Activated naive CD4-positive, alpha-beta T cell treated with anti-CD3 and anti-CD28 coated beads, Interleukin-2, amount 50 U/mL, for 24 hours (primary cell): ENCODE measurements at regions not wholly inside any gene's neighbourhood (a gene's known extent, or its start where the extent isn't known, plus 50 kb on each side); places are given as distances from the start of the nearest gene placed in this dataset.

Experiments used
- H3K27ac Mint-ChIP-seq: one replicate; pipeline ENCODE4 v1.8.0; 2021; ENCODE audit warnings: mild to moderate bottlenecking, mixed read lengths
- H3K27me3 Mint-ChIP-seq: one replicate; pipeline ENCODE4 v1.8.0; 2021; ENCODE audit warnings: mixed read lengths
- H3K36me3 Mint-ChIP-seq: one replicate; pipeline ENCODE4 v1.8.0; 2021; ENCODE audit warnings: mixed read lengths
- H3K4me1 Mint-ChIP-seq: one replicate; pipeline ENCODE4 v1.8.0; 2021; ENCODE audit warnings: mixed read lengths
- H3K4me3 Mint-ChIP-seq: one replicate; pipeline ENCODE4 v1.8.0; 2021; ENCODE audit warnings: mild to moderate bottlenecking, mixed read lengths
- H3K9me3 Mint-ChIP-seq: one replicate; pipeline ENCODE4 v1.8.0; 2021; ENCODE audit warnings: mixed read lengths

DNA sequence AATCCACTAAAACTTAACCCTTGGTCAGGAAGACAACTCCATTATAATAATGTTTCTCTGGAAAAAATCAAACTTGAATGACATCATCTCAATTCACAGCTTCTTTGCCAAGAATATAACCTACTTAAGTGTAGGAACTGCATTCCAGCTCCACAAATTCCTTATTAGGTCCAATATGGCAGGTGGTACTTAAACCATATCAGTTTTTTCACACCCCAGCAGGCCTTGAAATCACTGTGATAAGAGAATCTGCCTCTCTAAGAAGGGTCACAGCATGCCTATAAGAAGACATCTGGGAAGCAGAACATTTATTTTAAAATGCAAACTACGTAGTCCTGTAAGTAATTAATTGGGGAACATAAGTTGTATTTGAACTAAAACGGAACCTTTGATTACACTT lies 687.8 kb downstream of the DIAPH3 start:
- H3K27me3 Mint-ChIP-seq, result peaks cover 1% of the 10 kb centered on the region
- no peaks in the 10 kb centered on the region for H3K4me1 Mint-ChIP-seq
- H3K36me3 Mint-ChIP-seq, result no peaks in the 10 kb centered on the region
- H3K27ac Mint-ChIP-seq, result no peak overlapping the region
- H3K9me3 Mint-ChIP-seq, result no peaks in the 10 kb centered on the region
- no peak overlapping the region for H3K4me3 Mint-ChIP-seq

DNA sequence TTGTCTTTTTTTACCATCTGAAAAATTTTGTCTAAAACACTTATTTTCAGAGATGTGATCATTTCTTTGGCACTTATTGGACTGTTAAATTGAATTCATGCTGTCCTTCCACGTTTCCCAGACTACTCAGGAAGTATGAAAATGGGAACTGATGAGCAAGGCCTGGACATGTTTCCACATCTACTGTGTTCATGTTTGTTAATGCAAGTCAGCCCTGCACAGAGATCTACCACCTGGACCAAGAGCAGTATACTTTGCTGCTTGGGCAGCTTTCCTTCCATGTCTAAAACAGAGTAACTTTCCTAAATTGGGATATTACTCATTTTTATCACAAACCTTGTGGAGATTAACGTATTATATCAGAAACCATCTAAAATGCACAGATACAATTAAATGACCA lies 687.4 kb downstream of the DIAPH3 start:
- no peaks in the 10 kb centered on the region for H3K9me3 Mint-ChIP-seq
- H3K4me1 Mint-ChIP-seq, result no peaks in the 10 kb centered on the region
- H3K36me3 Mint-ChIP-seq, result no peaks in the 10 kb centered on the region
- H3K27me3 Mint-ChIP-seq, result peaks cover 3% of the 10 kb centered on the region
- no peak overlapping the region for H3K27ac Mint-ChIP-seq
- no peak overlapping the region for H3K4me3 Mint-ChIP-seq

DNA sequence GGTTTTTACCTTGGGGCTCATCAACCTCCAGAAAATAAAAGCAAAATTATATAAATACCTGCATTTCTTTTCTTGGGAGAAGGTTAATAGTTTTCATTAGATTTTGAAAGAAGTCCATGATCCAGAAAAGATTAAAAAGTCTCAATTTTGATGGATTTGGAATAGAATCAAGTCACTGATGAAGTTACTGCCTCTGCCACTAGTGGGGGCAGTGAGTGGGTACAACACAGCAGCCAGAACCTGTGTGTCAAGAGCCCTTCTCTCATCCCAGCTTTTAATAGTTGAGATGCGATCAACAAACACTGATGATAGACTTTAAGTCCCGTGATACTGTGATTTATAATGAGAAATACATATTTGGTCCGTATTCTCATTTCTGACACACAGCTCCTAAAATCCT lies 686.7 kb downstream of the DIAPH3 start:
- Mint-ChIP-seq H3K9me3 (no peaks in the 10 kb centered on the region), H3K27ac (no peak overlapping the region)

DNA sequence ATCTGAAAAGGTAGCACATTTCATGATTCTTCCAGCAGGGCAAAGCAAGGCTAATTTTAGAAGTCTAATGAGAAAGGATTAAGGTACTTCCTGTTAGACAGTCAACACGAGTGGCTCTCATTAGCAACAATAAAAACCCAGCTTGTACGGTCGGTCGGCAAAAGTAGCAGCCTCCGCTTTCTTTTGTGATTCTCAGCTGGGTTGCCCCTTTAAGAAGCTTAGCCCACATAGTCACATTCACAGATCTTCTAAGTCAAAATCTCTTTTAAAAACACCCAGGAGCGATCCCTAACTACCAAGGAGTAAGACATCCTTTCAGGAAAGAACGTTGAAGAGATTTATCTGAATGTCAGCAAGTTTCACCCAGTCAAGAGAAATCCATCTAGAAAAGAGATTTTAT lies 684.8 kb downstream of the DIAPH3 start:
- no peaks in the 10 kb centered on the region for H3K9me3 Mint-ChIP-seq
- H3K27me3 Mint-ChIP-seq, result peaks cover 3% of the 10 kb centered on the region
- no peak overlapping the region for H3K27ac Mint-ChIP-seq
- H3K36me3 Mint-ChIP-seq, result no peaks in the 10 kb centered on the region
- H3K4me3 Mint-ChIP-seq, result no peak overlapping the region
- no peaks in the 10 kb centered on the region for H3K4me1 Mint-ChIP-seq

More for the DNA sequence above, 686.7 kb downstream of the DIAPH3 start:
- H3K4me1 Mint-ChIP-seq, result no peaks in the 10 kb centered on the region
- peaks cover 3% of the 10 kb centered on the region for H3K27me3 Mint-ChIP-seq
- no peaks in the 10 kb centered on the region for H3K36me3 Mint-ChIP-seq
- H3K4me3 Mint-ChIP-seq, result no peak overlapping the region

DNA sequence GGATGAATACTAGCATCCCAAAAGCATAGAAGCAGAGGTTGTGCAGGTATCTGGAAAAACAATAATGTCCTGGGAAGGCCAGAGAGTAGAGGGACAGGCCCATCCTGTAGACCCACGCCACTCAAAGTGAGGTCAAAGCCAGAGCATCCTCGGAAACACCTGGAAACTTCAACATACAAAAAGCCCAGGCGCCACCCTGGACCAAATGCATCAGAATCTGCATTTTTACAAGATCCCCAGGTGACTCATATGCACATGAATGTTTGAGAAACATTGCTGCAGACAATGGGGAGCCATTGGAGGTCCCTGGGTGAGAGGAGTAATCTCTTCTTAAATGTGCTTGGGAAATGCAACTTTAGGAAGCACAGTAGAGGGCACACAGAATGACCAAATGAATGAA lies 684.1 kb downstream of the DIAPH3 start:
- no peak overlapping the region for H3K4me3 Mint-ChIP-seq
- peaks cover 3% of the 10 kb centered on the region for H3K27me3 Mint-ChIP-seq
- no peaks in the 10 kb centered on the region for H3K4me1 Mint-ChIP-seq
- no peaks in the 10 kb centered on the region for H3K9me3 Mint-ChIP-seq
- H3K36me3 Mint-ChIP-seq, result no peaks in the 10 kb centered on the region
- H3K27ac Mint-ChIP-seq, result no peak overlapping the region

- Mint-ChIP-seq H3K27me3 (peaks cover 3% of the 10 kb centered on the region), H3K36me3 (no peaks in the 10 kb centered on the region), H3K27ac (no peak overlapping the region), H3K9me3 (no peaks in the 10 kb centered on the region), H3K4me3 (no peak overlapping the region), H3K4me1 (no peaks in the 10 kb centered on the region)
Observed at GRCh38 chr13:59480396-59481259, 683.1 kb downstream of the DIAPH3 start.

DNA sequence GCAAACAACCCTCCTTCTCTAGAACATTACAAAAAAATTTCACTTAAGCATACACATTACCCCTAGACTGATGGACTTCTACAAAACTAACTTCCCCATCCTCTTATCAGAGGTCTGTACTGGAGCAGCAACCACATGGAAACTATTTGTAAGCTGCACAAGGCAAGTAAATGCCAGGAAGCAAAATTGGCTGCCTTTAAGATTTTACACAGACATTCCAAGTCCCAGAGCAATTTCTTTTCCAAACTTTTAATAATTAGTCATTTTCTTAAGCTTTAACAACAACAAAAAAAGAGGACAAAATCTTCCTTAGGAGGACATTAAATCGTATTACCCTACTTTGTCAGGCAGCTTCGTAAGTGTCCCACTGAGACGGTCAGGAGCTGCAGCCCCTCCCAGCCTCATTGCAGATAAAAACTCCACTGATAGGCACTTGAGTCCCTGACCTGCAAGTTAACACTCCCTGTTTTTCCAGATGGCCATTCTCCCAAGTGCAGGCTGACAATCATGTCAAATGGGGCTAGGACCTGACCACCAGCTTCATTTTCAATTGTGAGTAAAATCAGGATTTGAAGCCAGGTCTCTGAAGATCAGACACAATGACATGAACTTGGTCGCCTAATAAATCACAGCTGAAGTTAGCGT lies 680.1 kb downstream of the DIAPH3 start:
- Mint-ChIP-seq H3K27me3 (peaks cover 8% of the 10 kb centered on the region), H3K27ac (no peak overlapping the region), H3K4me3 (no peak overlapping the region), H3K9me3 (peaks cover 5% of the 10 kb centered on the region), H3K36me3 (no peaks in the 10 kb centered on the region), H3K4me1 (no peaks in the 10 kb centered on the region)

- Mint-ChIP-seq H3K36me3 (no peaks in the 10 kb centered on the region), H3K9me3 (peaks cover 5% of the 10 kb centered on the region), H3K4me1 (no peaks in the 10 kb centered on the region), H3K27ac (no peak overlapping the region), H3K27me3 (peaks cover 5% of the 10 kb centered on the region), H3K4me3 (no peak overlapping the region)
Observed at GRCh38 chr13:59487883-59488282, 675.8 kb downstream of the DIAPH3 start.

GRCh38 chr13:59488436-59488835 lies 675.3 kb downstream of the DIAPH3 start:
- H3K4me1 Mint-ChIP-seq, result no peaks in the 10 kb centered on the region
- H3K27ac Mint-ChIP-seq, result no peak overlapping the region
- no peak overlapping the region for H3K4me3 Mint-ChIP-seq
- peaks cover 5% of the 10 kb centered on the region for H3K27me3 Mint-ChIP-seq
- H3K36me3 Mint-ChIP-seq, result no peaks in the 10 kb centered on the region
- peaks cover 5% of the 10 kb centered on the region for H3K9me3 Mint-ChIP-seq

DNA sequence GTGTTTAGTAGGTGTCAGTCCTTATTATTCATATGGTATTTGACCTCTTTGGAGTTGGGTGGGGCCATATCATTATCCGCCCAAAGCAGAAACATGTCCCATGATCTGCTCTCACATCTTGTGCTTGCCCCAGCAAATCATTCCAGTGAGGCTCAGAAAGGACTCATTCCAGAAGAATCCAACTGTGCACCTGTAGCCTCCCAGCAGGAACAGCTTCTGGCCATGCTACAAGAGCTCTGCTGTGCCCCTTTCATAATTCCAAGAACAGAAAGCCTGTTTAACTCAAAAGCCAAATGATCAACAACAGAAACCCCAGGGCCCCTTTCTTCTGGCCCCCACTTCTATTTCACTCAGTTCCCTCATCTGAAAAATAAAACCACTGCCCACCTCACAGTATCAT lies 673.1 kb downstream of the DIAPH3 start:
- H3K36me3 Mint-ChIP-seq, result no peaks in the 10 kb centered on the region
- no peaks in the 10 kb centered on the region for H3K4me1 Mint-ChIP-seq
- H3K9me3 Mint-ChIP-seq, result peaks cover 5% of the 10 kb centered on the region
- H3K27me3 Mint-ChIP-seq, result peaks cover 5% of the 10 kb centered on the region
- H3K4me3 Mint-ChIP-seq, result no peak overlapping the region
- H3K27ac Mint-ChIP-seq, result no peak overlapping the region

DNA sequence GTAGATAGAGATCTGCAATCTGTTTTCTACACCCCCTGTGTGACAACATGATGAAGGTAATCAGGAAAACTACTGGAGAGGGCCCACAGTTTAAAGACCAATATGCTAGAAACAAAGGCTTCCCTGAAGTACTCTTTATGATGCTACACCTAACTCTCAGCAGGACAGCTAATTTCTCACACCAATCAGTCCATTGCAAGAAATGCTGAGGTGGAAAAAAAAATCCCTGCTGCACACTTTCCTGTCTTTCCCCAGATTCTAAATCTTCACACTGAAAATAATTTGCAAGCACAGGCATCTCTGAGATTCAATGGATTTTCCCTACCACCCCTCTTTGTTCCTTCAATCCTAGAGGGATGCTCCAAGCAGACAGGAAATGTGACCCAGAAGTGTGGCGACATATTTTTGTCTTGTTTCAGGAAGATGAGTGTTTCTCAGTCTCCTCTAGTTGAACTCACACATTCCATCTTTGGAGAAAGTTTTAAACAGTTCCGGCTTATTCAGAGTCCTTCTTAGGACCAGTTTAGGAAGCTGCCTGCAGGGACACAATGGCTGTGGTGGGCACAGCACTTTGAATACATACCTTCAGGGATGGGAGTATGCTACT lies 671.6 kb downstream of the DIAPH3 start:
- Mint-ChIP-seq H3K36me3 (no peaks in the 10 kb centered on the region), H3K27me3 (peaks cover 2% of the 10 kb centered on the region), H3K4me3 (no peak overlapping the region), H3K4me1 (no peaks in the 10 kb centered on the region), H3K27ac (no peak overlapping the region), H3K9me3 (no peaks in the 10 kb centered on the region)

DNA sequence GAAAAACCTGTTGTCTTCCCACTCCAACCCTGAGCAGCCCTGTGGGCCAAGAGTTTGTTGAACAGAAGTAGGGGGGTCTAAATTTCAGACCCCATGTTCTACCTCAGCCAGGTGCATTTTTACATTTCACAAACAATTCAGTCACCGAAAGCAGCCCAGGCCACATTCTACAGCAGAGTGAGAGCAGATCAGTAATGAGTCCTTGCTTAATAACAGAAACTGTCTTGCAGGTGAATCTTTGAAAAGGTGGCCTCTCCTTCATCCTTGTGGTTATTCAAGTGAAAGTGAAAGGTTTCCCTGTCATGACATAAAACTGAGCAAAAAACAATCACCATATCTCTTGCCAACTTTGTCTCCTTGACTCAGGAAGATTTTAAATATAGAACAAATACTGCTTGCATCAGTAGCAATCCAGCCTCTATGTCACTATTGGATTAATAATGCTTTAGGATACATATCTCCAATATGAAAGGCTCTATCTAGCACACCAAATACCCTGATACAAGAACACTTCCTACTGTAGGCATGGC lies 670.2 kb downstream of the DIAPH3 start:
- Mint-ChIP-seq H3K4me3 (no peak overlapping the region), H3K4me1 (no peaks in the 10 kb centered on the region), H3K27ac (no peak overlapping the region), H3K36me3 (no peaks in the 10 kb centered on the region), H3K27me3 (no peaks in the 10 kb centered on the region), H3K9me3 (no peaks in the 10 kb centered on the region)

DNA sequence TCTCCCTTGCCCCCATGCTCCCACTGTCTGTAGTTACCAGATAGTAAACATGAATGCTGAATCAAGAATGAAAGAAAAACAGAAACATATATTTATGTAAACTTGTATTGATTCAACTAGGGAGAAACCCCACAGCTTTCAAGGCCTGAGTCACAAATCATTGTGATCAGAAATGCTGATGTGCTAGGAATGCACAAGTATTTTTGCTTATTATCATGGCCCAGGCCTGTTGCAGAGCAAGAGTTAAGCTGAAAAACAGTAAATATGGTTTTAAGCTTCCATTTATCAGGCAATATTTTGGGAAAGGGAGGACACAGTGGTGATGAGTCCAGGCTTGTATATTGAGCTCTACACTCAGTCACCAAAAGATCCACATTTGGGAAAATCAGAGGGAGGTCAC lies 669.6 kb downstream of the DIAPH3 start:
- H3K9me3 Mint-ChIP-seq, result no peaks in the 10 kb centered on the region
- no peaks in the 10 kb centered on the region for H3K36me3 Mint-ChIP-seq
- H3K4me3 Mint-ChIP-seq, result no peak overlapping the region
- no peak overlapping the region for H3K27ac Mint-ChIP-seq
- no peaks in the 10 kb centered on the region for H3K4me1 Mint-ChIP-seq
- no peaks in the 10 kb centered on the region for H3K27me3 Mint-ChIP-seq

DNA sequence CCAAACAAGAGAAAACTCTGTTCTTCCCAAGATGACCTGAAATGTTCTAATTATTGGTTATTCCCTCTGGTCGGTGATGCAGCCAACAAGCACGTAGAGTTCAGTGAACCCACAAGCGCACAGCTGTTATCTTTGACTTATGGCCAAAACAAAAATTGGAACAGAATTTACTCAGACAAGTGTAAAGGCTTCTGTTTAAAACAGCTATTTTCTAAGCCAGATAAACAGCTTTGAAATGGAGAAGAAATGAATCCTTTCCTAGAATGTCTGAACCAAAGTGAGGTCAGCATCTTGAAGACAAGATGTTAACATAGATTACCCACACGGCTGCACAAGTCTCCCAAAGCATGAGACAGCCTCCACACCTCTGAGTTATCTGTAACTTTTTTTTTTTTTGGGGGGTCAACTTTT lies 669.2 kb downstream of the DIAPH3 start:
- Mint-ChIP-seq H3K36me3 (no peaks in the 10 kb centered on the region), H3K9me3 (no peaks in the 10 kb centered on the region), H3K4me3 (no peak overlapping the region), H3K27me3 (no peaks in the 10 kb centered on the region), H3K27ac (no peak overlapping the region), H3K4me1 (no peaks in the 10 kb centered on the region)

DNA sequence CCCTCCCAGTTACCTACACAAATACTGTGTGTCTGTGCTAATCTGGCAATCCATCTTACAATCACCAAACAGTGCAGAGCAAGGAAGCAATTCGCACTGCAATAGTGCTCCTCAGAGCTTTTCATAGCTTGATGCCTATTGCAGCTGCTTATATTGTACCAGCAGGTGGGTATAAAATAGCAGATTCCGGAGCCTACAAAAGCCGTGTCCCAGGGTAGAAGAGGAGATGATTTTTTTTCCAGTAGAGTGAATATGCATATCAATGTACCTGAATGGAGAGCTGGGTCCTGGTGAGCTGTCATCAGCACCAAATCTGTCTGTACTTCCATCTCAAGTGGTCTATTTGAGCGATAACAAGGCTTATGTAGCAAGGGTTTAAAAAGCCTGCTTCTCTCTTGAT lies 668.4 kb downstream of the DIAPH3 start:
- no peaks in the 10 kb centered on the region for H3K27me3 Mint-ChIP-seq
- no peak overlapping the region for H3K27ac Mint-ChIP-seq
- H3K9me3 Mint-ChIP-seq, result no peaks in the 10 kb centered on the region
- H3K4me3 Mint-ChIP-seq, result no peak overlapping the region
- no peaks in the 10 kb centered on the region for H3K4me1 Mint-ChIP-seq
- no peaks in the 10 kb centered on the region for H3K36me3 Mint-ChIP-seq

DNA sequence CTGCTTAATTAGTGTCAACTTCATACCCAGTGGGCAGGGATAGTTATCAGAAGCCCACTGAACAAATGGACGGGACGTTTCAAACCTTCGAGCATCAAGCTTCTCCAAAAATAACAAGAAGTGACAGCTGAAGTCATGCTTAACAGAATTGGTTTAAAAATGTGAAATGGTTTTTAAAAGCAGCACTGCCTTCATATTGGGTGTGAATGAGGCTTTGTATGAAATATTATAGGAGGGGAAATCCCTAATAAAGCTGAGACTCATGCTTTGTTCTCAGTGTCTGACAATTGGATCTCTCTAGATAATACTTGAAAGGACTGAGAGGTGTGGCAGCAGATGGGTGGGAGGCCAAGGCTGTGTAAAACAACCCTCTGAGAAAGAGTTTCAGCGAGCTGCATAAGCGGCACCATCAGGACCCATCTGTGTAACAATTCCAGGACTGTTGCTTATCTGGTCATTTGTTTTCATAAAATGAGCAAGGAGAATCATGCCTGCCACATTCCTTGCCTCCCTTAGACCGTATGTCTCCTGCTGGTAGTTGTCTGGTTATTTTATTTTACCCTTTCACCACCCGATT lies 667.7 kb downstream of the DIAPH3 start:
- Mint-ChIP-seq H3K4me3 (no peak overlapping the region), H3K27ac (no peak overlapping the region), H3K27me3 (no peaks in the 10 kb centered on the region), H3K9me3 (no peaks in the 10 kb centered on the region), H3K36me3 (no peaks in the 10 kb centered on the region), H3K4me1 (no peaks in the 10 kb centered on the region)
